ENCODE measurements at regions not wholly inside any gene's neighbourhood (a gene's known extent, or its start where the extent isn't known, plus 50 kb on each side); places are given as distances from the start of the nearest gene placed in this dataset.
"Not testable (repeated sequence)": the region's sequence is repeated elsewhere in the genome, so short reads cannot be mapped to it uniquely, and the experiment has no call there.

DNA sequence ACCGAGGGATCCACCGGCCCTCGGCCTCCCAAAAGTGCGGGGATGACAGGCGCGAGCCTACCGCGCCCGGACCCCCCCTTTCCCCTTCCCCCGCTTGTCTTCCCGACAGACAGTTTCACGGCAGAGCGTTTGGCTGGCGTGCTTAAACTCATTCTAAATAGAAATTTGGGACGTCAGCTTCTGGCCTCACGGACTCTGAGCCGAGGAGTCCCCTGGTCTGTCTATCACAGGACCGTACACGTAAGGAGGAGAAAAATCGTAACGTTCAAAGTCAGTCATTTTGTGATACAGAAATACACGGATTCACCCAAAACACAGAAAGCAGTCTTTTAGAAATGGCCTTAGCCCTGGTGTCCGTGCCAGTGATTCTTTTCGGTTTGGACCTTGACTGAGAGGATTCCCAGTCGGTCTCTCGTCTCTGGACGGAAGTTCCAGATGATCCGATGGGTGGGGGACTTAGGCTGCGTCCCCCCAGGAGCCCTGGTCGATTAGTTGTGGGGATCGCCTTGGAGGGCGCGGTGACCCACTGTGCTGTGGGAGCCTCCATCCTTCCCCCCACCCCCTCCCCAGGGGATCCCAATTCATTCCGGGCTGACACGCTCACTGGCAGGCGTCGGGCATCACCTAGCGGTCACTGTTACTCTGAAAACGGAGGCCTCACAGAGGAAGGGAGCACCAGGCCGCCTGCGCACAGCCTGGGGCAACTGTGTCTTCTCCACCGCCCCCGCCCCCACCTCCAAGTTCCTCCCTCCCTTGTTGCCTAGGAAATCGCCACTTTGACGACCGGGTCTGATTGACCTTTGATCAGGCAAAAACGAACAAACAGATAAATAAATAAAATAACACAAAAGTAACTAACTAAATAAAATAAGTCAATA lies 2093.4 kb upstream of the TPTE start:
- not testable (repeated sequence) for H3K4me1 Mint-ChIP-seq; H3K9me3 Mint-ChIP-seq; H3K36me3 Mint-ChIP-seq (ENCODE audit: low read depth); H3K27me3 Mint-ChIP-seq (ENCODE audit: low read depth, poor library complexity); H3K27ac Mint-ChIP-seq; H3K4me3 Mint-ChIP-seq; DNase-seq

DNA sequence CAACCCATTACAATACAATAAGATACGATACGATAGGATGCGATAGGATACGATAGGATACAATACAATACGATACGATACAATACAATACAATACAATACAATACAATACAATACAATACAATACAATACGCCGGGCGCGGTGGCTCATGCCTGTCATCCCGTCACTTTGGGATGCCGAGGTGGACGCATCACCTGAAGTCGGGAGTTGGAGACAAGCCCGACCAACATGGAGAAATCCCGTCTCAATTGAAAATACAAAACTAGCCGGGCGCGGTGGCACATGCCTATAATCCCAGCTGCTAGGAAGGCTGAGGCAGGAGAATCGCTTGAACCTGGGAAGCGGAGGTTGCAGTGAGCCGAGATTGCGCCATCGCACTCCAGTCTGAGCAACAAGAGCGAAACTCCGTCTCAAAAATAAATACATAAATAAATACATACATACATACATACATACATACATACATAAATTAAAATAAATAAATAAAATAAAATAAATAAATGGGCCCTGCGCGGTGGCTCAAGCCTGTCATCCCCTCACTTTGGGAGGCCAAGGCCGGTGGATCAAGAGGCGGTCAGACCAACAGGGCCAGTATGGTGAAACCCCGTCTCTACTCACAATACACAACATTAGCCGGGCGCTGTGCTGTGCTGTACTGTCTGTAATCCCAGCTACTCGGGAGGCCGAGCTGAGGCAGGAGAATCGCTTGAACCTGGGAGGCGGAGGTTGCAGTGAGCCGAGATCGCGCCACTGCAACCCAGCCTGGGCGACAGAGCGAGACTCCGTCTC lies 2092.5 kb upstream of the TPTE start:
- H3K27ac Mint-ChIP-seq; H3K36me3 Mint-ChIP-seq (ENCODE audit: low read depth); H3K4me3 Mint-ChIP-seq; DNase-seq; H3K27me3 Mint-ChIP-seq (ENCODE audit: low read depth, poor library complexity); H3K9me3 Mint-ChIP-seq; H3K4me1 Mint-ChIP-seq: not testable (repeated sequence)

DNA sequence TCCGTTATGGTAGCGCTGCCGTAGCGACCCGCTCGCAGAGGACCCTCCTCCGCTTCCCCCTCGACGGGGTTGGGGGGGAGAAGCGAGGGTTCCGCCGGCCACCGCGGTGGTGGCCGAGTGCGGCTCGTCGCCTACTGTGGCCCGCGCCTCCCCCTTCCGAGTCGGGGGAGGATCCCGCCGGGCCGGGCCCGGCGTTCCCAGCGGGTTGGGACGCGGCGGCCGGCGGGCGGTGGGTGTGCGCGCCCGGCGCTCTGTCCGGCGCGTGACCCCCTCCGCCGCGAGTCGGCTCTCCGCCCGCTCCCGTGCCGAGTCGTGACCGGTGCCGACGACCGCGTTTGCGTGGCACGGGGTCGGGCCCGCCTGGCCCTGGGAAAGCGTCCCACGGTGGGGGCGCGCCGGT lies 2086.7 kb upstream of the TPTE start:
- not testable (repeated sequence) for H3K27ac Mint-ChIP-seq; DNase-seq; H3K4me1 Mint-ChIP-seq; H3K4me3 Mint-ChIP-seq; H3K36me3 Mint-ChIP-seq (ENCODE audit: low read depth); H3K9me3 Mint-ChIP-seq; H3K27me3 Mint-ChIP-seq (ENCODE audit: low read depth, poor library complexity)

DNA sequence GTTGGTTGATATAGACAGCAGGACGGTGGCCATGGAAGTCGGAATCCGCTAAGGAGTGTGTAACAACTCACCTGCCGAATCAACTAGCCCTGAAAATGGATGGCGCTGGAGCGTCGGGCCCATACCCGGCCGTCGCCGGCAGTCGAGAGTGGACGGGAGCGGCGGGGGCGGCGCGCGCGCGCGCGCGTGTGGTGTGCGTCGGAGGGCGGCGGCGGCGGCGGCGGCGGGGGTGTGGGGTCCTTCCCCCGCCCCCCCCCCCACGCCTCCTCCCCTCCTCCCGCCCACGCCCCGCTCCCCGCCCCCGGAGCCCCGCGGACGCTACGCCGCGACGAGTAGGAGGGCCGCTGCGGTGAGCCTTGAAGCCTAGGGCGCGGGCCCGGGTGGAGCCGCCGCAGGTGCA lies 2078.3 kb upstream of the TPTE start:
- not testable (repeated sequence) for H3K36me3 Mint-ChIP-seq (ENCODE audit: low read depth); H3K4me3 Mint-ChIP-seq; H3K4me1 Mint-ChIP-seq; H3K9me3 Mint-ChIP-seq; H3K27me3 Mint-ChIP-seq (ENCODE audit: low read depth, poor library complexity); DNase-seq; H3K27ac Mint-ChIP-seq

DNA sequence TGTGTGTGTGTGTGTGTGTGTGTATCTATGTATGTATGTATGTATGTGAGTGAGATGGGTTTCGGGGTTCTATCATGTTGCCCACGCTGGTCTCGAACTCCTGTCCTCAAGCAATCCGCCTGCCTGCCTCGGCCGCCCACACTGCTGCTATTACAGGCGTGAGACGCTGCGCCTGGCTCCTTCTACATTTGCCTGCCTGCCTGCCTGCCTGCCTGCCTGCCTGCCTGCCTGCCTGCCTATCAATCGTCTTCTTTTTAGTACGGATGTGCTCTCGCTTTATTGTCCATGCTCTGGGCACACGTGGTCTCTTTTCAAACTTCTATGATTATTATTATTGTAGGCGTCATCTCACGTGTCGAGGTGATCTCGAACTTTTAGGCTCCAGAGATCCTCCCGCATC lies 2071.6 kb upstream of the TPTE start:
- not testable (repeated sequence) for H3K36me3 Mint-ChIP-seq (ENCODE audit: low read depth); H3K4me1 Mint-ChIP-seq; H3K4me3 Mint-ChIP-seq; H3K27ac Mint-ChIP-seq; DNase-seq; H3K9me3 Mint-ChIP-seq; H3K27me3 Mint-ChIP-seq (ENCODE audit: low read depth, poor library complexity)

- not testable (repeated sequence) for DNase-seq; H3K27me3 Mint-ChIP-seq (ENCODE audit: low read depth, poor library complexity); H3K27ac Mint-ChIP-seq; H3K4me3 Mint-ChIP-seq; H3K36me3 Mint-ChIP-seq (ENCODE audit: low read depth); H3K4me1 Mint-ChIP-seq; H3K9me3 Mint-ChIP-seq
These were observed 2065.9 kb upstream of the TPTE start for GRCh38 chr21:8455279-8456128.

DNA sequence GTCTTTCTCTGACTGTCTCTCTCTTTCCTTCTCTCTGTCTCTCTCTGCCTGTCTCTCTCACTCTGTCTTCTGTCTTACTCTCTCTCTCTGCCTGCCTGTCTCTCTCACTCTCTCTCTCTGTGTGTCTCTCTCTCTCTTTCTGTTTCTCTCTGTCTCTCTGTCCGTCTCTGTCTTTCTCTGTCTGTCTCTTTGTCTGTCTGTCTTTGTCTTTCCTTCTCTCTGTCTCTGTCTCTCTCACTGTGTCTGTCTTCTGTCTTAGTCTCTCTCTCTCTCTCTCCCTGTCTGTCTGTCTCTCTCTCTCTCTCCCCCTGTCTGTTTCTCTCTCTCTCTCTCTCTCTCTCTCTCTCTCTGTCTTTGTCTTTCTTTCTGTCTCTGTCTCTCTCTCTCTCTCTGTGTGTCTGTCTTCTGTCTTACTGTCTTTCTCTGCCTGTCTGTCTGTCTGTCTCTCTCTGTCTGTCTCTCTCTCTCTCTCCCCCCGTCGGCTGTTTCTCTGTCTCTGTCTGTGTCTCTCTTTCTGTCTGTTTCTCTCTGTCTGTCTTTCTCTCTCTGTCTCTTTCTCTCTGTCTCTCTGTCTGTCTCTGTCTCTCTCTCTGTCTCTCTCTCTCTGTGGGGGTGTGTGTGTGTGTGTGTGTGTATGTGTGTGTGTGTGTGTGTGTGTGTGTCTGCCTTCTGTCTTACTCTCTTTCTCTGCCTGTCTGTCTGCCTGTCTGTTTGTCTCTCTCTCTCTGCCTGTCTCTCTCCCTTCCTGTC lies 2056.8 kb upstream of the TPTE start:
- H3K4me3 Mint-ChIP-seq; H3K36me3 Mint-ChIP-seq (ENCODE audit: low read depth); H3K27ac Mint-ChIP-seq; H3K4me1 Mint-ChIP-seq; H3K9me3 Mint-ChIP-seq; H3K27me3 Mint-ChIP-seq (ENCODE audit: low read depth, poor library complexity); DNase-seq: not testable (repeated sequence)

DNA sequence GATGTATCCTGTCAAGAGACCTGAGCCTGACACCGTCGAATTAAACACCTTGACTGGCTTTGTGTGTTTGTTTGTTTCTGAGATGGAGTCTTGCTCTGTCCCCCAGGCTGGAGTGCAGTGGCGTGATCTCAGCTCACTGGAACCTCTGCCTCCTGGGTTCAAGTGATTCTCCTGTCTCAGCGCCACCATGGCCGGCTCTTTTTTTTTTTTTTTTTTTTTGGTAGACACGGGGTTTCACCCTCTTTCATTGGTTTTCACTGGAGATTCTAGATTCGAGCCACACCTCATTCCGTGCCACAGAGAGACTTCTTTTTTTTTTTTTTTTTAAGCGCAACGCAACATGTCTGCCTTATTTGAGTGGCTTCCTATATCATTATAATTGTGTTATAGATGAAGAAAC lies 2054.7 kb upstream of the TPTE start:
- not testable (repeated sequence) for H3K27ac Mint-ChIP-seq; H3K4me1 Mint-ChIP-seq; H3K36me3 Mint-ChIP-seq (ENCODE audit: low read depth); DNase-seq; H3K4me3 Mint-ChIP-seq; H3K9me3 Mint-ChIP-seq; H3K27me3 Mint-ChIP-seq (ENCODE audit: low read depth, poor library complexity)
